GM23338 (cell line): ENCODE measurements at regions not wholly inside any gene's neighbourhood (a gene's known extent, or its start where the extent isn't known, plus 50 kb on each side); places are given as distances from the start of the nearest gene placed in this dataset.

Experiments used
- ATAC-seq: fragments of 200-7000 bp; cut with Tn5 transposase; 3 replicates; pipeline ENCODE4 v1.9.1; 2020
- DNase-seq: peaks from one replicate; pipeline ENCODE4 v3.0.0-alpha.2; 2015; ENCODE audit warnings: low spot score
- H2AFZ ChIP-seq: fragments of 200-600 bp; sonication (generic); 2 replicates; pipeline ENCODE4 v1.8.0; 2016; ENCODE audit warnings: antibody characterized with exemption, mild to moderate bottlenecking, moderate library complexity
- H3F3A ChIP-seq: fragments of 200-600 bp; sonication (generic); replicated peaks from 2 replicates; pipeline ENCODE4 v1.8.0; 2017; ENCODE audit warnings: antibody characterized with exemption, mixed run types, low read depth
- H3K27ac ChIP-seq: fragments of 200-600 bp; sonication (generic); 2 replicates; pipeline ENCODE4 v1.6.1; 2016; ENCODE audit warnings: low read depth
- H3K27me3 ChIP-seq: fragments of 200-600 bp; sonication (generic); 2 replicates; pipeline ENCODE4 v1.8.0; 2016; ENCODE audit warnings: mild to moderate bottlenecking, mixed run types, moderate library complexity; ENCODE audit not compliant: insufficient read depth
- H3K36me3 ChIP-seq: fragments of 200-600 bp; sonication (generic); 2 replicates; pipeline ENCODE4 v1.8.0; 2016; ENCODE audit warnings: mild to moderate bottlenecking; ENCODE audit not compliant: insufficient read depth
- H3K4me1 ChIP-seq: fragments of 200-600 bp; sonication (generic); 2 replicates; pipeline ENCODE4 v1.8.0; 2016; ENCODE audit warnings: mild to moderate bottlenecking, moderate library complexity; ENCODE audit not compliant: insufficient read depth
- H3K4me2 ChIP-seq: fragments of 200-600 bp; sonication (generic); 2 replicates; pipeline ENCODE4 v1.7.1; 2017; ENCODE audit warnings: mixed run types
- H3K4me3 ChIP-seq: fragments of 200-600 bp; sonication (generic); 2 replicates; pipeline ENCODE4 v1.6.1; 2016; ENCODE audit warnings: mixed run types
- H3K79me2 ChIP-seq: fragments of 200-600 bp; sonication (generic); replicated peaks from 2 replicates; pipeline ENCODE4 v1.8.0; 2017; ENCODE audit warnings: mild to moderate bottlenecking; ENCODE audit not compliant: insufficient read depth
- H3K9me2 ChIP-seq: fragments of 200-600 bp; sonication (generic); 2 replicates; pipeline ENCODE4 v1.8.0; 2017; ENCODE audit not compliant: insufficient read depth
- H4K20me1 ChIP-seq: fragments of 200-600 bp; sonication (generic); replicated peaks from 2 replicates; pipeline ENCODE4 v1.8.0; 2017; ENCODE audit warnings: mild to moderate bottlenecking; ENCODE audit not compliant: insufficient read depth
- H3K27ac Mint-ChIP-seq: 2 replicates; pipeline ENCODE4 v1.8.0; 2020; ENCODE audit warnings: inconsistent platforms, mild to moderate bottlenecking, moderate library complexity, mixed read lengths
- H3K27me3 Mint-ChIP-seq: 3 replicates; pipeline ENCODE4 v1.8.0; 2022; ENCODE audit warnings: low read depth, mild to moderate bottlenecking, moderate library complexity, mixed read lengths, inconsistent platforms; ENCODE audit not compliant: insufficient read depth, poor library complexity
- H3K36me3 Mint-ChIP-seq: 3 replicates; pipeline ENCODE4 v1.8.0; 2021; ENCODE audit warnings: low read depth, mild to moderate bottlenecking, inconsistent platforms, moderate library complexity, mixed read lengths
- H3K4me1 Mint-ChIP-seq: 3 replicates; pipeline ENCODE4 v1.8.0; 2020; ENCODE audit warnings: mild to moderate bottlenecking, inconsistent platforms, mixed read lengths
- H3K4me3 Mint-ChIP-seq: 3 replicates; pipeline ENCODE4 v1.8.0; 2021; ENCODE audit warnings: moderate library complexity, mild to moderate bottlenecking, inconsistent platforms, mixed read lengths
- H3K9me3 Mint-ChIP-seq: 3 replicates; pipeline ENCODE4 v1.8.0; 2020; ENCODE audit warnings: moderate library complexity, mild to moderate bottlenecking, inconsistent platforms, mixed read lengths
- CREB1 ChIP-seq: fragments of 250-450 bp; sonication (Bioruptor Pico); IDR thresholded peaks from 2 replicates; pipeline ENCODE4 v1.5.0; 2020; ENCODE audit warnings: low read depth, mild to moderate bottlenecking, moderate library complexity
- CTCF ChIP-seq, 2 experiments: fragments of 200-600 bp in 1 of 2; sonication (generic) in 1 of 2; conservative IDR thresholded peaks; 2 replicates each; pipeline versions ENCODE4 v1.5.1 to v1.6.1; 2016 to 2017; ENCODE audit warnings: antibody characterized with exemption in 2 of 2, low read depth in 2 of 2, mild to moderate bottlenecking in 2 of 2, moderate library complexity in 1 of 2
- EZH2 ChIP-seq: fragments of 200-600 bp; sonication (generic); IDR thresholded peaks from one replicate; pipeline ENCODE4 v1.8.0; 2017; ENCODE audit warnings: antibody characterized with exemption, mild to moderate bottlenecking, low read depth; ENCODE audit not compliant: unreplicated experiment
- EZH2phosphoT487 ChIP-seq: fragments of 200-600 bp; sonication (generic); IDR thresholded peaks from one replicate; pipeline ENCODE4 v1.8.1; 2018; ENCODE audit warnings: antibody characterized with exemption; ENCODE audit not compliant: unreplicated experiment
- JUNB ChIP-seq: IDR thresholded peaks from one replicate; pipeline ENCODE4 v1.6.1; 2016; ENCODE audit warnings: antibody characterized with exemption; ENCODE audit not compliant: unreplicated experiment
- NANOG ChIP-seq: IDR thresholded peaks from 2 replicates; pipeline ENCODE4 v1.6.1; 2016; ENCODE audit warnings: antibody characterized with exemption, borderline replicate concordance
- POLR2AphosphoS5 ChIP-seq: IDR thresholded peaks from 2 replicates; pipeline ENCODE4 v1.6.1; 2016; ENCODE audit warnings: antibody characterized with exemption, low read depth
- REST ChIP-seq: IDR thresholded peaks from one replicate; pipeline ENCODE4 v1.6.1; 2018; ENCODE audit warnings: antibody characterized with exemption; ENCODE audit not compliant: unreplicated experiment
- STAT1 ChIP-seq: IDR thresholded peaks from one replicate; pipeline ENCODE4 v1.6.1; 2016; ENCODE audit warnings: antibody characterized with exemption; ENCODE audit not compliant: unreplicated experiment
- ZNF114 ChIP-seq: fragments of 250-450 bp; sonication (Bioruptor Pico); IDR thresholded peaks from 2 replicates; pipeline ENCODE4 v1.5.0; 2020; ENCODE audit warnings: mild to moderate bottlenecking, moderate library complexity
- ZNF331 ChIP-seq: fragments of 250-450 bp; sonication (Bioruptor Pico); IDR thresholded peaks from 2 replicates; pipeline ENCODE4 v1.5.0; 2020; ENCODE audit warnings: low read depth, mild to moderate bottlenecking, moderate library complexity
- ZNF462 ChIP-seq: fragments of 250-450 bp; sonication (Bioruptor Pico); IDR thresholded peaks from 2 replicates; pipeline ENCODE4 v1.5.0; 2020; ENCODE audit warnings: mild to moderate bottlenecking, moderate library complexity

GRCh38 chr2:8320311-8321066 lies 361.4 kb upstream of the ID2 start:
- Histone ChIP-seq H3K27me3 (no peaks in the 10 kb centered on the region), H3K36me3 (no peaks in the 10 kb centered on the region), H3F3A (no peaks in the 10 kb centered on the region), H3K79me2 (no peaks in the 10 kb centered on the region), H3K9me2 (peaks cover 15% of the 10 kb centered on the region; the same call in 1 of the 2 replicates), H3K4me3 (no peak overlapping the region), H2AFZ (no peak overlapping the region), H4K20me1 (no peaks in the 10 kb centered on the region), H3K4me2 (no peak overlapping the region), H3K27ac (no peak overlapping the region), H3K4me1 (peaks cover 20% of the 10 kb centered on the region)
- TF ChIP-seq POLR2AphosphoS5: no peak
- no peak for TF ChIP-seq STAT1
- no peak for TF ChIP-seq CREB1 (CRISPR knock-in tag)
- TF ChIP-seq EZH2phosphoT487: no peak
- TF ChIP-seq EZH2: no peak
- no peak for TF ChIP-seq ZNF114 (CRISPR knock-in tag)
- no peak for TF ChIP-seq ZNF462
- TF ChIP-seq ZNF331 (CRISPR knock-in tag): no peak
- no peak for TF ChIP-seq NANOG
- TF ChIP-seq CTCF (conservative IDR thresholded peaks at IDR 0.05; ENCODE audit: low read depth in 2 of 2): no peak
- TF ChIP-seq REST: no peak
- TF ChIP-seq JUNB: no peak
- Mint-ChIP-seq H3K4me1 (peaks cover 23% of the 10 kb centered on the region), H3K36me3 (no peaks in the 10 kb centered on the region), H3K4me3 (no peak overlapping the region), H3K27ac (no peak overlapping the region), H3K9me3 (peaks cover 3% of the 10 kb centered on the region; the same call in 1 of the 3 replicates), H3K27me3 (peaks cover 5% of the 10 kb centered on the region)
- ATAC-seq (no peak), DNase-seq (no peak)
